Thyroid gland (tissue), 4 donors: ENCODE measurements at regions not wholly inside any gene's neighbourhood (a gene's known extent, or its start where the extent isn't known, plus 50 kb on each side); places are given as distances from the start of the nearest gene placed in this dataset.

Experiments used
- POLR2A ChIP-seq, 2 donors: fragments of 450-650 bp; IDR thresholded peaks; one replicate each; pipeline ENCODE4 v1.6.1; 2017; ENCODE audit warnings: antibody characterized with exemption in 2 of 2, mild to moderate bottlenecking in 2 of 2, moderate library complexity in 1 of 2
- TF ChIP-seq, protein P1 (sequence below), 6 experiments: fragments of 200-600 bp in 3 of 6; fragments of 450-650 bp in 3 of 6; sonication (generic) in 3 of 6; IDR thresholded peaks; one replicate each; pipeline ENCODE4 v1.5.1; 2016 to 2019; ENCODE audit warnings: antibody characterized with exemption in 6 of 6, mild to moderate bottlenecking in 2 of 6, inconsistent platforms in 1 of 6, moderate library complexity in 1 of 6

DNA sequence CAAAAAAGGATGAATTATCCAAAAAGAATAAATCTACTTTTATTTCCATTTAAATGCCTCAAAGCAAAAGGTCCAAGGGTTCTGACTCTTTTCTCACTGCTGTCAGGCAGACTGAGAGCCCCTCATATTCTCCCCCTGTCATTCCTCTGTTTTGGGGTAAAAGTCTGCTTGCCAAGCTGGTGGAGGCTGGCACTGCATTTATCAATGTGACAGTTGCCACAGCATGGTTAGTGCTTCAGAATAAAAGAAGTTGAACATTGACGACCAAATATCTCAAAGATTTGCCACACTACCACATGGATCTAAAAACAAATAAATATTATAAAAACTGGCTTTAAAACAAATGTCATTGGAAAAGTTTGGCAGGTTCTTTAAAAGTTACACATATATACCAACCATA is 89.2 kb upstream of the SNRK start:
- no peak for TF ChIP-seq POLR2A (IDR thresholded peaks at IDR 0.05)
- TF ChIP-seq, protein P1, sequence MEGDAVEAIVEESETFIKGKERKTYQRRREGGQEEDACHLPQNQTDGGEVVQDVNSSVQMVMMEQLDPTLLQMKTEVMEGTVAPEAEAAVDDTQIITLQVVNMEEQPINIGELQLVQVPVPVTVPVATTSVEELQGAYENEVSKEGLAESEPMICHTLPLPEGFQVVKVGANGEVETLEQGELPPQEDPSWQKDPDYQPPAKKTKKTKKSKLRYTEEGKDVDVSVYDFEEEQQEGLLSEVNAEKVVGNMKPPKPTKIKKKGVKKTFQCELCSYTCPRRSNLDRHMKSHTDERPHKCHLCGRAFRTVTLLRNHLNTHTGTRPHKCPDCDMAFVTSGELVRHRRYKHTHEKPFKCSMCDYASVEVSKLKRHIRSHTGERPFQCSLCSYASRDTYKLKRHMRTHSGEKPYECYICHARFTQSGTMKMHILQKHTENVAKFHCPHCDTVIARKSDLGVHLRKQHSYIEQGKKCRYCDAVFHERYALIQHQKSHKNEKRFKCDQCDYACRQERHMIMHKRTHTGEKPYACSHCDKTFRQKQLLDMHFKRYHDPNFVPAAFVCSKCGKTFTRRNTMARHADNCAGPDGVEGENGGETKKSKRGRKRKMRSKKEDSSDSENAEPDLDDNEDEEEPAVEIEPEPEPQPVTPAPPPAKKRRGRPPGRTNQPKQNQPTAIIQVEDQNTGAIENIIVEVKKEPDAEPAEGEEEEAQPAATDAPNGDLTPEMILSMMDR (IDR thresholded peaks at IDR 0.05) = no peak
